ENCODE measurements at regions not wholly inside any gene's neighbourhood (a gene's known extent, or its start where the extent isn't known, plus 50 kb on each side); places are given as distances from the start of the nearest gene placed in this dataset.
"Not testable (repeated sequence)": the region's sequence is repeated elsewhere in the genome, so short reads cannot be mapped to it uniquely, and the experiment has no call there.

GRCh38 chr20:60789399-60789798 is 462.7 kb upstream of the CDH4 start:
- H3K27ac ChIP-seq: no peak overlapping the region
- TF ChIP-seq, protein P1, sequence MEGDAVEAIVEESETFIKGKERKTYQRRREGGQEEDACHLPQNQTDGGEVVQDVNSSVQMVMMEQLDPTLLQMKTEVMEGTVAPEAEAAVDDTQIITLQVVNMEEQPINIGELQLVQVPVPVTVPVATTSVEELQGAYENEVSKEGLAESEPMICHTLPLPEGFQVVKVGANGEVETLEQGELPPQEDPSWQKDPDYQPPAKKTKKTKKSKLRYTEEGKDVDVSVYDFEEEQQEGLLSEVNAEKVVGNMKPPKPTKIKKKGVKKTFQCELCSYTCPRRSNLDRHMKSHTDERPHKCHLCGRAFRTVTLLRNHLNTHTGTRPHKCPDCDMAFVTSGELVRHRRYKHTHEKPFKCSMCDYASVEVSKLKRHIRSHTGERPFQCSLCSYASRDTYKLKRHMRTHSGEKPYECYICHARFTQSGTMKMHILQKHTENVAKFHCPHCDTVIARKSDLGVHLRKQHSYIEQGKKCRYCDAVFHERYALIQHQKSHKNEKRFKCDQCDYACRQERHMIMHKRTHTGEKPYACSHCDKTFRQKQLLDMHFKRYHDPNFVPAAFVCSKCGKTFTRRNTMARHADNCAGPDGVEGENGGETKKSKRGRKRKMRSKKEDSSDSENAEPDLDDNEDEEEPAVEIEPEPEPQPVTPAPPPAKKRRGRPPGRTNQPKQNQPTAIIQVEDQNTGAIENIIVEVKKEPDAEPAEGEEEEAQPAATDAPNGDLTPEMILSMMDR (conservative IDR thresholded peaks at IDR 0.05): no peak

DNA sequence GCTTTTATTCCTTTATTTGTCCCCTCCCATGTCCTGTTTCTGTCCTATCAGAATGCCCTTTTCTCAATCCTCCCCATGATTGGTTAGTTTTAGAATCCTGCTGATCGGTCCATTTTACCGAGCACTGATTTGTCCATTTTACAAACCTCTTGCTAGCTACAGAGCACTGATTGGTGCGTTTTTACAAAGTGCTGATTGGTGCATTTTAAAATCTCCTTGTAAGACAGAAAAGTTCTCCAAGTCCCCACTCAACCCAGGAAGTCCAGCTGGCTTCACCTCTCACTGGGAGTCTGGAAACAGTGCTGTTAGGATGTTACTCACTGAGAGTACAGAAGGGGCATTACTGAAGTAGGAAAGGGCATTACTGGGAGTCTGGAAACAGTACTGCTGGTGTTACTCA is 461.7 kb upstream of the CDH4 start:
- not testable (repeated sequence) for H3K27ac ChIP-seq

DNA sequence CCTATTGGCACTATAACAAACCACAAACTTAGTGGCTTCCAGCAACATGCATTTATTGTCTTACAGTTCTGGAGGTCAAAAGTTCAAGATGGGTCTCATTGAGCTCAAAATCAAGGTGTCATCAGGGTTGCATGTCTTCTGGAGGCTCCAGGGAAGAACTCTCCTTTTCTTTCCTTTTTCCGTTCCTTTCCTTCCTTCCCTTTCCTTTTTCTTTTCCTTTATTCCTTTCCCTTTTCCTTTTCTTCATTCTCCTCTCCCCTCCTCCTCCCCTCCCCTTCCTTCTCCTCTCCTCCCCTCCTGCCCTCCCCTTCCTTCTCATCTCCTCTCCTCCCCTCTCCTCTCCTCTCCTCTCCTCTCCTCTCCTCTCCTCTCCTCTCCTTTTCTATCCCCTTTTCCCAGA is 460.2 kb upstream of the CDH4 start:
- TF ChIP-seq, protein P1 (conservative IDR thresholded peaks at IDR 0.05): no peak

DNA sequence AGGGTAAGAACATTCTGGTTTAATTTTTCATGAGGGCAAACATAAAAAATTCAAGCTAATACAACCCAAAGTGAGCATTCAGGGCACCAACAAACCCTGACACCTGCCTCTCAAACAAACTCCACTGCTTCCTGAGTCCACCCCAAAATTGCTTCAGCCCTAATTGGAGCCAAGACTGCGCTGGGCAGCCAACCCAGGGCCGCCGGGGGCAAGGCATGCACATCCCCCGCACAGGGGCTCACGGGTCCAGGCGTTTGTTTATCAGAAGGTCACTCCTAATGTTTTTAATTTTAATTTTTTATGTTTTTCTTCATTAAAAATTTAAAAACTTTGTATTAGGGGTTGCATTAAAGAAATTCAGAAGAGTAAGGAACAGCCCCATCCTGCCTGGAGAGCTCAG is 459.1 kb upstream of the CDH4 start:
- TF ChIP-seq, protein P1 (conservative IDR thresholded peaks at IDR 0.05): no peak
- H3K27ac ChIP-seq: no peak overlapping the region

More for the DNA sequence above, 460.2 kb upstream of the CDH4 start:
- H3K27ac ChIP-seq: no peak overlapping the region

DNA sequence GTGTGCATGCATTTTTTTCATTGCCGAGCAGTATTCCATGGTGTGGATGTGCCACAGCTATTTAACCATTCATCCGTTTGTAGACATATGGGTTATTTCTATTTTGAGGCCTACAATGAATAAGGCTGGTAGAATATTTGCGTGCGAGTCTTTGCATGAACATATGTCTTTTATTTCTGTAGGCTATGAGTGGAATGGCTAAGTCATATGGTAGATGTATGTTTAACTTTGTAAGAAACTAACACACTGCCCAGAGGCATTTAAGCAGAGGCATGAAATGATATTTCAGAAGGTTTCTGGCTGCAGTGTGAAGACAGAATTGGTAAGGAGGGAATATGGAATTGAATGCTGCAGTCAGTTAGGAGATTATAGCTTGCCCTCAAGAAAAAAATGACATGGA is 457.4 kb upstream of the CDH4 start:
- H3K27ac ChIP-seq: no peak overlapping the region
- TF ChIP-seq, protein P1 (conservative IDR thresholded peaks at IDR 0.05): no peak

- no peak overlapping the region for H3K27ac ChIP-seq
- TF ChIP-seq, protein P1 (conservative IDR thresholded peaks at IDR 0.05): no peak
Observed at GRCh38 chr20:60795651-60796050, 456.4 kb upstream of the CDH4 start.

- TF ChIP-seq, protein P1 (conservative IDR thresholded peaks at IDR 0.05): no peak
- H3K27ac ChIP-seq: no peak overlapping the region
Observed at GRCh38 chr20:60800185-60800584, 451.9 kb upstream of the CDH4 start.

DNA sequence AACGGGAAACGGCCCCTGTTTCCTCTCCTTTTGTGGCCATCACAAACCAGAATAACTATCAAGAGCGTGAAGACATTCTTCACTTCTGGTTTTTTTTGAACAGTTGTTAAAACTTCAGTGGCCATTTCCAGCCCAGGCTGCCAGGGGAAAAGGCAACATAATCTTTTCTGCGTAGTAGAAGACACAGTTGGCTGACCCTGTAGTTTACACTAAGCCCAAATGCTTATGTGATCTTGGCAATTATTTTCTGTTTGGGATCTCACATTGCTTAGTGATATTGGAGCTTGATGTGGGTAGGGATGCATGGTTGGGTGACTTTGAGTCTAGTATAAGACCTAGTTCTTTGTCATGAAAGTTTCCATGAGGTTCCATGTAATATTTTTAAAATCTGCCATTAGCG is 449.4 kb upstream of the CDH4 start:
- no peak overlapping the region for H3K27ac ChIP-seq
- TF ChIP-seq, protein P1 (conservative IDR thresholded peaks at IDR 0.05): no peak
